Erythroblast (primary cell): ENCODE measurements at regions not wholly inside any gene's neighbourhood (a gene's known extent, or its start where the extent isn't known, plus 50 kb on each side); places are given as distances from the start of the nearest gene placed in this dataset.

Source experiments
- GATA1 ChIP-seq: IDR thresholded peaks from 2 replicates; pipeline ENCODE4 v1.6.1; 2011; ENCODE audit warnings: low read depth, mild to moderate bottlenecking, control low read depth, low read length, moderate library complexity
- POLR2A ChIP-seq: IDR thresholded peaks from 2 replicates; pipeline ENCODE4 v1.6.1; 2011; ENCODE audit warnings: mild to moderate bottlenecking, low read length

GRCh38 chr16:17029602-17030350, 441.0 kb downstream of the XYLT1 start:
- TF ChIP-seq POLR2A, result no peak
- no peak for TF ChIP-seq GATA1
